ENCODE measurements at regions not wholly inside any gene's neighbourhood (a gene's known extent, or its start where the extent isn't known, plus 50 kb on each side); places are given as distances from the start of the nearest gene placed in this dataset.
"Not testable (repeated sequence)": the region's sequence is repeated elsewhere in the genome, so short reads cannot be mapped to it uniquely, and the experiment has no call there.

DNA sequence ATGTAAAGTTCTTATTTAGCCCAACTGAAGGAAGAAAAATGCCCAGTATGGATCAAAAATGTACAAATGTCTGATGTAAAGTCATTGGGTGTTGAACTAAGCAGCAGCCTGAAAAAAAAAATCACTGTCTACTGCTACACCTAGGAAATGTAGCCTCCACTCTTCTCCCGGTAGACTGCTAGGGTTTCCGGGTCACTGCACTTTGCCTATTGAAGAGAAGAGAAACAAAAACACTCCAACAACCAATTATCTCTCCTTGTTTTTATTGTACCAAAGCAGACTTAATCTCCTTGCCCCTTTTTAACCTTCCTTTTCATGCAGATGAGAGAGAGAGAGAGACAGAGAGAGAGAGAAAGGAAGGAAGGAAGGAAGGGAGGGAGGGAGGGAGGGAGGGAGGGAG is 140.2 kb upstream of the SETMAR start:
- H3K27me3 Mint-ChIP-seq, result no peaks in the 10 kb centered on the region
- ATAC-seq (ENCODE audit: low read depth), result no peak
- DNase-seq, result no peak
- Histone ChIP-seq H3K4me2 (replicated peaks; ENCODE audit: low read depth, low read length, poor library complexity, severe bottlenecking) (no peak overlapping the region), H3K27ac (ENCODE audit: low read length in 2 of 2) (no peak overlapping the region), H3K4me3 (ENCODE audit: control extremely low read depth in 1 of 5, extremely low read depth in 1 of 5, insufficient read depth in 1 of 5, low read depth in 2 of 5, low read length in 4 of 5) (no peak overlapping the region), H2AFZ (ENCODE audit: insufficient read depth, low read depth, low read length, poor library complexity, severe bottlenecking) (no peak overlapping the region), H3K27me3 (replicated peaks in 1 of 4; ENCODE audit: control extremely low read depth in 1 of 4, control insufficient read depth in 3 of 4, insufficient read depth in 4 of 4, low read length in 3 of 4) (no peaks in the 10 kb centered on the region), H4K20me1 (ENCODE audit: control insufficient read depth, insufficient read depth, low read length, poor library complexity, severe bottlenecking) (no peaks in the 10 kb centered on the region), H3K9ac (ENCODE audit: low read length) (no peak overlapping the region), H3K4me1 (ENCODE audit: control insufficient read depth in 2 of 2, insufficient read depth in 2 of 2, low read length in 2 of 2) (no peaks in the 10 kb centered on the region), H3K79me2 (ENCODE audit: control insufficient read depth, insufficient read depth, low read length) (no peaks in the 10 kb centered on the region), H3K9me3 (ENCODE audit: control extremely low read depth in 1 of 3, control insufficient read depth in 2 of 3, insufficient read depth in 1 of 3, low read length in 2 of 3) (peaks cover 0 to 6% (median 1%) of the 10 kb centered on the region in 3 donors), H3K36me3 (replicated peaks in 1 of 2; ENCODE audit: control extremely low read depth in 1 of 2, control insufficient read depth in 1 of 2, extremely low read depth in 1 of 2, insufficient read depth in 2 of 2, low read length in 1 of 2) (no peaks in the 10 kb centered on the region)
- H3K4me1 Mint-ChIP-seq, result peaks cover under 1% of the 10 kb centered on the region
- 43% methylated on average over 1 of the region's 2 CpGs for WGBS (ENCODE audit: insufficient coverage)
- peaks cover 5% of the 10 kb centered on the region for H3K9me3 Mint-ChIP-seq (ENCODE audit: insufficient read depth)
- TF ChIP-seq, protein P1, sequence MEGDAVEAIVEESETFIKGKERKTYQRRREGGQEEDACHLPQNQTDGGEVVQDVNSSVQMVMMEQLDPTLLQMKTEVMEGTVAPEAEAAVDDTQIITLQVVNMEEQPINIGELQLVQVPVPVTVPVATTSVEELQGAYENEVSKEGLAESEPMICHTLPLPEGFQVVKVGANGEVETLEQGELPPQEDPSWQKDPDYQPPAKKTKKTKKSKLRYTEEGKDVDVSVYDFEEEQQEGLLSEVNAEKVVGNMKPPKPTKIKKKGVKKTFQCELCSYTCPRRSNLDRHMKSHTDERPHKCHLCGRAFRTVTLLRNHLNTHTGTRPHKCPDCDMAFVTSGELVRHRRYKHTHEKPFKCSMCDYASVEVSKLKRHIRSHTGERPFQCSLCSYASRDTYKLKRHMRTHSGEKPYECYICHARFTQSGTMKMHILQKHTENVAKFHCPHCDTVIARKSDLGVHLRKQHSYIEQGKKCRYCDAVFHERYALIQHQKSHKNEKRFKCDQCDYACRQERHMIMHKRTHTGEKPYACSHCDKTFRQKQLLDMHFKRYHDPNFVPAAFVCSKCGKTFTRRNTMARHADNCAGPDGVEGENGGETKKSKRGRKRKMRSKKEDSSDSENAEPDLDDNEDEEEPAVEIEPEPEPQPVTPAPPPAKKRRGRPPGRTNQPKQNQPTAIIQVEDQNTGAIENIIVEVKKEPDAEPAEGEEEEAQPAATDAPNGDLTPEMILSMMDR (IDR thresholded peaks at IDR 0.05), result no peak
- no peak for TF ChIP-seq EZH2 (IDR thresholded peaks at IDR 0.05; ENCODE audit: borderline replicate concordance, insufficient read depth, low read depth, low read length, poor library complexity, severe bottlenecking)
- intact Hi-C loops (cut with micrococcal nuclease), result no loop called here
- no peak overlapping the region for H3K27ac Mint-ChIP-seq
- H3K4me3 Mint-ChIP-seq, result no peak overlapping the region
- ChIA-PET POLR2A (no interaction called here), CTCF (no interaction called here)

DNA sequence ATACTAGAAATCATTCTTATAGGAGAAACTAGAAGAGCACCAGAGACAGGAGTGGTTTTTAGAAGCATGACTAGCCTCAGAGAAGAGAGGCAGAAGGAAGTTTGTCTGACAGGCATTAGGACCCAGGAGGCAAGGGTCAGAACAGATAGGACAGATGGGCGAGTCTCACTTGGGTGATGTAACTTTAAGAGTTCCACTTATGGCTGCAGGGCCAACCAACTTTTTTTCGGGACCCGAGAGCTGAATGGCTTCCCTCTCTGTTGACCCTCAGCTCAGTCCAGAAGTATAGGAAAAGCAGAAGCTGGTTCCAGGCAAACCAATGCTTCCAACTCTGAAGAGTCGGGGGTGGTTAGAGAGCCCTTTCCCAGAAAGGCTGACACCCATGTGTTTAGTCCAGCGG is 136.6 kb upstream of the SETMAR start:
- intact Hi-C loops (cut with micrococcal nuclease), result no loop called here
- ChIA-PET CTCF (no interaction called here), POLR2A (no interaction called here)
- Histone ChIP-seq H4K20me1 (ENCODE audit: control insufficient read depth, insufficient read depth, low read length, poor library complexity, severe bottlenecking) (no peaks in the 10 kb centered on the region), H2AFZ (ENCODE audit: insufficient read depth, low read depth, low read length, poor library complexity, severe bottlenecking) (no peak overlapping the region), H3K27ac (ENCODE audit: low read length in 2 of 2) (no peak overlapping the region), H3K4me1 (ENCODE audit: control insufficient read depth in 2 of 2, insufficient read depth in 2 of 2, low read length in 2 of 2) (no peaks in the 10 kb centered on the region), H3K4me2 (replicated peaks; ENCODE audit: low read depth, low read length, poor library complexity, severe bottlenecking) (no peak overlapping the region), H3K4me3 (ENCODE audit: control extremely low read depth in 1 of 5, extremely low read depth in 1 of 5, insufficient read depth in 1 of 5, low read depth in 2 of 5, low read length in 4 of 5) (no peak overlapping the region), H3K36me3 (replicated peaks in 1 of 2; ENCODE audit: control extremely low read depth in 1 of 2, control insufficient read depth in 1 of 2, extremely low read depth in 1 of 2, insufficient read depth in 2 of 2, low read length in 1 of 2) (no peaks in the 10 kb centered on the region), H3K27me3 (replicated peaks in 1 of 4; ENCODE audit: control extremely low read depth in 1 of 4, control insufficient read depth in 3 of 4, insufficient read depth in 4 of 4, low read length in 3 of 4) (no peaks in the 10 kb centered on the region), H3K79me2 (ENCODE audit: control insufficient read depth, insufficient read depth, low read length) (no peaks in the 10 kb centered on the region), H3K9ac (ENCODE audit: low read length) (no peak overlapping the region), H3K9me3 (ENCODE audit: control extremely low read depth in 1 of 3, control insufficient read depth in 2 of 3, insufficient read depth in 1 of 3, low read length in 2 of 3) (peaks cover 0 to 6% (median 1%) of the 10 kb centered on the region in 3 donors)
- no peak for ATAC-seq (ENCODE audit: low read depth)
- no peak for DNase-seq
- Mint-ChIP-seq H3K27ac (no peak overlapping the region), H3K9me3 (ENCODE audit: insufficient read depth) (peaks cover 2% of the 10 kb centered on the region), H3K4me1 (peaks cover 5% of the 10 kb centered on the region), H3K27me3 (no peaks in the 10 kb centered on the region), H3K4me3 (no peak overlapping the region)
- TF ChIP-seq EZH2 (IDR thresholded peaks at IDR 0.05; ENCODE audit: borderline replicate concordance, insufficient read depth, low read depth, low read length, poor library complexity, severe bottlenecking), result no peak
- 99% methylated on average over 5 of the region's 5 CpGs for WGBS (ENCODE audit: insufficient coverage)

DNA sequence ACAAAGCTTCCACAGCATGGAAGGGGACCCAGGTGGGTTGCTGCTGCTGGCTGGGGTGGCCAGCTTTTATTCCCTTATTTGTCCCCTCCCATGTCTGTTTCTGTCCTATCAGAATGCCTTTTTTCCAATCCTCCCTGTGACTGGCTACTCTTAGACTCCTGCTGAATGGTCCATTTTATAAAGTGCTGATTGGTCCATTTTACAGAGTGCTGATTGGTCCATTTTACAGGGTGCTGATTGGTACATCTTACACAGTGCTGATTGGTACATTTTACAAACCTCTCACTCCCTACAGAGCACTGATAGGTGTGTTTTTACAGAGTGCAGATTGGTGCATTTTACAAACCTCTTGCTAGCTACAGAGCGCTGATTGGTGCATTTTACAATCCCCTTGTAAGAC is 135.9 kb upstream of the SETMAR start:
- H3K27me3 Mint-ChIP-seq; H3K79me2 ChIP-seq (ENCODE audit: control insufficient read depth, insufficient read depth, low read length); CTCF ChIA-PET; DNase-seq; H3K4me2 ChIP-seq (replicated peaks; ENCODE audit: low read depth, low read length, poor library complexity, severe bottlenecking); H3K9me3 Mint-ChIP-seq (ENCODE audit: insufficient read depth); POLR2A ChIA-PET; H2AFZ ChIP-seq (ENCODE audit: insufficient read depth, low read depth, low read length, poor library complexity, severe bottlenecking); H3K27me3 ChIP-seq (replicated peaks in 1 of 4; ENCODE audit: control extremely low read depth in 1 of 4, control insufficient read depth in 3 of 4, insufficient read depth in 4 of 4, low read length in 3 of 4); H4K20me1 ChIP-seq (ENCODE audit: control insufficient read depth, insufficient read depth, low read length, poor library complexity, severe bottlenecking); intact Hi-C loops (cut with micrococcal nuclease); H3K4me1 Mint-ChIP-seq; H3K27ac Mint-ChIP-seq; H3K4me3 ChIP-seq (ENCODE audit: control extremely low read depth in 1 of 5, extremely low read depth in 1 of 5, insufficient read depth in 1 of 5, low read depth in 2 of 5, low read length in 4 of 5); H3K4me1 ChIP-seq (ENCODE audit: control insufficient read depth in 2 of 2, insufficient read depth in 2 of 2, low read length in 2 of 2); H3K4me3 Mint-ChIP-seq; ATAC-seq (ENCODE audit: low read depth); H3K9ac ChIP-seq (ENCODE audit: low read length); H3K27ac ChIP-seq (ENCODE audit: low read length in 2 of 2); H3K9me3 ChIP-seq (ENCODE audit: control extremely low read depth in 1 of 3, control insufficient read depth in 2 of 3, insufficient read depth in 1 of 3, low read length in 2 of 3); H3K36me3 ChIP-seq (replicated peaks in 1 of 2; ENCODE audit: control extremely low read depth in 1 of 2, control insufficient read depth in 1 of 2, extremely low read depth in 1 of 2, insufficient read depth in 2 of 2, low read length in 1 of 2): not testable (repeated sequence)
- WGBS (ENCODE audit: insufficient coverage), result 90% methylated on average over 1 of the region's 1 CpG

Measured in B cell (primary cell).